GM19099 (cell line): ENCODE measurements at regions not wholly inside any gene's neighbourhood (a gene's known extent, or its start where the extent isn't known, plus 50 kb on each side); places are given as distances from the start of the nearest gene placed in this dataset.

Source experiments
- POLR2A ChIP-seq: IDR thresholded peaks from 3 replicates; pipeline ENCODE4 v1.6.1; 2011; ENCODE audit warnings: low read depth; ENCODE audit not compliant: insufficient read length; ENCODE audit errors: extremely low read depth

DNA sequence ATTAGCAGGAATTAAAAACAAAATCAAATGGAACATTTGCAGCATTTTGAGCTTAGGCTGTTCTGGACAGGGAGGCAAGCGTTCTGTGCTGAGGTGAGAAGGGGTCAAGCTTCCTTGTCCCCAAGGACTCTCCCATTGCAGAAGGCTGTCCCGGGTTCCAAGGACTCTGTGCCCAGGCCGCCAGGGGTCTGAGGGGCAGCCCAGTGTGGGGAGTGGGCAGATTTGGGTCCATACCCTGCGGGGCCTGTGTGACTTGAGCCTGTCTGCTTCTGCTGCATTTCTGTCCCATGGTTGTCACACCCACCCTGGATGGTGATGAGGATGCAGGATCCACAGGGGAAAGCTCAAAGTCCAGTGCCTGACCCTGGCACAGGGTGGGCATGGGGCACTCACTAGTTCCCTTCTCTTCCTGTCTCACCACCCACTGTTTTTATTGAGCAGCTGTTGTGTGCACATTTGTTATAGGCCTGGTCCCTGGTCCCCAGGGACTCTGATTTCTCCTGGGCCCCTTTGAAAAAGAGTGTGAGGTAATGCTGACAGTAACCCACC lies 211.4 kb upstream of the HS6ST1 start:
- TF ChIP-seq POLR2A = no peak

DNA sequence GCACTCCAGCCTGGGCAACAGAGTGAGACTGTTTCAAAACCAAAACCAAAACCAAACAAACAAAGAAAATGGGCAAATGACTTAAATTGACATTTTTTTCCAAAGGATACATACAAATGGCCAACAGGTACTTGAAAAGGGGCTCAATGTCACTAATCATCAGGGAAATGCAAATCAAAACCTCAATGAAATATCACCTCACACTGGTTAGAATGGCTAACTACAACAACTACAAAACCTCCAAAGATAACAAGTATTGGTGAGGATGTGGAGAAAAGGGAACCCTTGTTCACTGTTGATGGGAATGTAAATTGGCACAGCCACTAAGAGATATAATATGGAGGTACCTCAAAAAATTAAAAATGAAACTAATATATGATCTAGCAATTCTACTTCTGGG lies 213.2 kb upstream of the HS6ST1 start:
- no peak for TF ChIP-seq POLR2A

DNA sequence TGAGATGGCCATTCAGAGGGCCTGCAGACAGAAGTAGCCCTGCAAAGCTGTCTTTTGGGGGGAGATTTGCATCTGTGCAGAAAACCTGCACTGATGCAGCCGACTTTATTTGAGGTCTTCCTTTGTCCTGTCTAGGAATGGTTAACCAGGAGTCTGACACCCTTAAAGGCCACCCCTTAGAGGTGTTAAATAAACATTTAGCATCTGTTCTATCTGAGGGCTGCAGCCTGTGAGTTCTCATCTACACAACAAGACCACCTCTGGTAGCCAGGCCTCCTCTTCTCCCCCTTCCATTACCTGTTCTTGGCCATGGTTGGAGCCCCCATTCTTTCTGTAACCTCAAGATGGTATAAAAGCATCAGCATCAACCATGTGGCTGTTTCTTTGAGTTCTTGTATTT lies 214.4 kb upstream of the HS6ST1 start:
- no peak for TF ChIP-seq POLR2A

DNA sequence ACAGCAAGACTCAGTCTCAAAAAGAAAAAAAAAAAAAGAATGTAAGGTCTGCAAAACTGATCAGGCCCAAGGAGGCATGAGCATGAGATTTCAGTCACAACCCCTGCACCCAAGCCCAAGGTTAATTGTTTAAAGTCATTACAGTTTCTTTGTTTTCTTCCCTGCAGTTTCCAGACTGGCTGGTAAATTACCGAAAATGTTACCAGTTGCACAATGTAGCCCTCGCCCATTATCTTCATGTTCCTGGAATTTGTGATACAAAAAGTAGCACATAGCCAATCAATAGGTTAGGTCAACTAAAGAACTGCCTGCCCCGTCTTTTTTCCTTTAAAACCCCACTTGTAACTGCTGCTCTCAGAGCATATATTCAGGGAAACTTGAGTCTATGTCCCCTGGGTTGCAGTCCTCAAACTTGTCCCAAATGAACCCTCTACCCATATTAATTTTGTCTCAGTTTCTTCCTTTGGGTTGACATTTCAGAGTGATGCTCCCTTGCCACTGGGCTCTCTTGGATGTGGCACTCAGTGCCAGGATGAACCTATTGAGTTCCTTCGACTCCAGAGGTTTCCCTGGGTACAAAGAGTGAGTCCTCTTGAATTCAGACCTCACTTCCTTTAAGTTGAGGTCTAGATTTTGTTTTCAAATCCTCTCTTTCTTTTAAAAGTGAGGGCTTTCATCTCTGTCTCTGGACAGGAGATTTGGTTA lies 216.2 kb upstream of the HS6ST1 start:
- no peak for TF ChIP-seq POLR2A

DNA sequence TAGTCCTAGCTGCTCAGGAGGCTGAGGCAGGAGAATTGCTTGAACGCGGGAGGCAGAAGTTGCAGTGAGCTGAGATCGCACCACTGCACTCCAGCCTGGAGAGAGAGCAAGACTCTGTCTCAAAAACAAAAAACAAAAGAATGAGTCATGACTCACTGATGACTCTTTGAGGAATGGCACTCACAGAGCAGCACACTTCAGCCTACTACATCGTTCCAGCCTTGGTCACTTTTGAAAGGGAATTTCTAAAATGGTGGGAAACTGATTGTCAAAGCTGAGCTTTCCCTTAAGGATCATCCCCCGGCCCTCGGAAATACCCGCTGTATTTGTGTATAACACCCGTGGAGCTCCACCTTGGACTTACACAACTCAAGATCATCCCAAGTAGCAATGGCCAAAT lies 217.3 kb upstream of the HS6ST1 start:
- TF ChIP-seq POLR2A = no peak

DNA sequence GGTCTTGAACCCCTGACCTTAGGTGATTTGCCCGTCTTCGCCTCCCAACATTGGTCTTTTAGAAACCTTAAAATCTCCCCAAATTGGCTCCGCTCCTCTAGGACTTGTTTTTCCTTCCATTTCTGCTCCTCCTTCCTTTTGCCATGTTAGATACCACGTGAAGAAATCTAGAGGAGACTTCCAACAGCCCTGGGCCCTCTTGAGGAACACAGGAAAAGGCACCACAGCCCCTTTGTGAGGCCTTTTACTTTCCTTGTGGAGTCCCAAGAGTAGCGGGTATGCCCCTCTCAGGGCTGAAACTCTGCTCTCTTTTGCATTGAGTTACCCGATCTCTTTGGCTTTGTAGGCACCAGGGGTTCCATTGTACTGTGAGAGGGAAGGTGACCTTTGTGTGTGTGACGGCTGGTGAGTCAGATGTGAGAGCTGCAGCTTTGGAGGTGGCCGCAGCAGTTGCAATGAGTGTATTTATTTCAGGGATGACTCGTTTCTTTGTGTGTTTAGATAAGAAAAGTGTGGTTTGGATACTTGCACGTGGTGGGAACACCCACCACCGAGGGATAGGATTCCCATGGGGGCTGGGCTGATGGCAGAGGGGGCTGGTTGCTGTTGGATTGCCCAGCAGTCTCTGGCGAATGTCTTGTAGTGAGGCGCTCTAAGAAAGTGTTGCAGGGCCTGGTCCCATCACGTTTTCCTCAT lies 218.4 kb upstream of the HS6ST1 start:
- TF ChIP-seq POLR2A = no peak

DNA sequence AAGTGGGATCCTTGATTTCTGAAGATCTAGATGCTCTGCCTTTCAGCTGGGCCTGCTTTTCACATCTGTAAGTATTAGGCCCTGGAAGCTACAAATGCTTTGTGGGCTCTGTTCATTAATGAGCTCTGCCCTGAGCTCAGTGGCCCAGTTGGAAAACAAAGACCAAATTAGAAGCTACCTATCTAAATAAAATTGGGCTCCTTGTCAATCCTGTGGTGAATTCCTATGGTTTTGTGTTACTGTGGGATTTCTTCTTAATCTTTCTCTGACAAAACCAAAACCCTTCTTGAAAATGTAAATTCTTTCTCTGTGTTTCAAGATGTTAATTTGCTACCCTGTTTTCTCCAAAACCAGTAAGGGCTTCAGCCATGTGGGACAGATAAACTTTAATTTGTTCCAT lies 219.0 kb upstream of the HS6ST1 start:
- TF ChIP-seq POLR2A = no peak

DNA sequence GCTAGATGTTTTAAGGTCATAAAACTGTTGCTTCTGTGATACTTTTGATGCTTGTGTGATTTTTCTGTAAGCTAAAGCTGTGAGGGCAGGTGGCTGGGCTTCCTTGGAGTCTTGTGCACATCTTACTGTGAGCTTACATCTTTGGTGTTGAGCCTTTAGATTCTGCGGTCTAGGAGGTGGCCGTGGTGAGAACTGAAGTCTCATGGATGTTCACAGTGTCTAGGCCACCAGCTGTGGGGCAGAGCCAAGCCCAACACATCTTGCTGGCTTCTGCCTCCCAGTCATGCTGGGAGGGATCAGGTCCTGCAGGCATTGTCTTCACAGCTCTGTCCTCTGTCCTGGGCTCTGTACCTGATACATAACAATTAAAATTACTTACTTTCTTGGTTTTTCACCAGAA lies 219.7 kb upstream of the HS6ST1 start:
- no peak for TF ChIP-seq POLR2A

DNA sequence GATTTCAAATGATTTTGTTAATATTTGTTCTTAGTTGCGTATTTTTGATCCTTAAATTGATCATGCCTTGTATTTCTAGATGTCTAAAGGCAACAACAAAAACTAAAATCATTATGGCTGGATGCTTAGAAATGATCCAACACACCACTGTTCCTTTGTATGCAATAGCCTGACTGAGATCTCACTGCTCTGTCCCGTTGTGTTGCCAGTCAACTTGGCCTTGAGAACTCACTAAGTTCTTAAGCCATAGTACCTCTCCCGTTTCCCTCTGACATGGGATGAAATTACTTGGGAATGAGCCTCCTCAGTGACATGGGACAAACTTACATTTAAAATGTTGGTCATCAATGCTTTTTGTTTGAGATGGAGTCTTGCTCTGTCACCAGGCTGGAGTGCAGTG lies 222.0 kb upstream of the HS6ST1 start:
- no peak for TF ChIP-seq POLR2A

DNA sequence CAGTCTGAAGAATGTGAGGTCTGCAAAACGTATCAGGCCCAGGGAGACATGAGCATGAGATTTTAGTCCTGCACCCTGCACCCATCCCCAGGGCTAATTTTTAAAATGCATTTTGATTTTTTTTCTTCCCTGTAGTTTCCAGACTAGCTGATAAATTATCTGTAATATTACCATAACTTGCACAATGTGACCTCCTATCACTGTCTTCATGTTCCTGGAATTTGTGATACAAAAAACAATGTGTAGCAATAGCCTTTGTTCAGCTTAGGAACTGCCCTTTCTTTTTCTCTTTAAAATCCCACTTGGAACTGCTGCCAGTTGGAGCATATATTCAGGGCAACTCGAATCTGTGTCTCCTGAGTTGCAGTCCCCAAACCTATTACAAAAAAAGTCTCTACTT lies 222.8 kb upstream of the HS6ST1 start:
- no peak for TF ChIP-seq POLR2A

DNA sequence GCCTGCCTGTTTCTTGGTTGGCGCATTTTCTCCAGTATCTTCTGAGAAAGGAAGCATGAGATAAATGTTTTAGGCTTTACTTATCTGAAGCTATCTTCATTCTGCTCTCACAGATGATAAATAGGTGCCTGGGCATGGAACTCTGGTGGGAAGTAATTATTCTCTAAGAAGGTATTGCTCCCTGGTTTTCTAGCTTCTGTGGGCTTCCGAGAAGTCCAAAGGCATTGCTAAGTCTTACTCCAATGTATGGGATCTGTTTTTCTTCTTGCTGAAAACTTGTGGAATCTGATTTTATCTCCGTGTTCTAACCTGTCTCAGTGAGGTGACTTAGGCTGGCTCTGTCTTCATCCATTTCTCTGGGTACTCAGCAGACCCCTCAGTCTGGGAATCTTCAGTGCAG lies 224.4 kb upstream of the HS6ST1 start:
- no peak for TF ChIP-seq POLR2A

DNA sequence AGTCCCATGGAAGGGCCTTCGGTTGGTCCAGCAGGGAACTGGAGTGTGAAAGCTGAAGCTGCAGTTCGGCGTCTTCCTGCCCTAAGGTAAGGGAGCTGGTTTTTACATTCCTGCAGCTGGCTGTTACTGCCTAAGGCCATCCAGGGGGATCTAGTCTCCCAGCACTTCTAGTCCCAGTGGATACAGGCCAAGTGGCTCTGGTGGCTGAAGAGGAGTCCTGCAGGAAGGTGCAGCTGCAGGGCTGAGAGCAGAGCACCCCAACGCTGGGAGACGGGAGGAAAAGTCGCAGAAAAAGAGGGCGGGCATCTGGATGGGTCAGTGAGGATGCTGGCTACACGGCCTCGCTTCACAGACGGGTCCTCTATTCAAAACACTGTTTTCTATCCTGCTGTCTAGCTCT lies 225.0 kb upstream of the HS6ST1 start:
- no peak for TF ChIP-seq POLR2A

DNA sequence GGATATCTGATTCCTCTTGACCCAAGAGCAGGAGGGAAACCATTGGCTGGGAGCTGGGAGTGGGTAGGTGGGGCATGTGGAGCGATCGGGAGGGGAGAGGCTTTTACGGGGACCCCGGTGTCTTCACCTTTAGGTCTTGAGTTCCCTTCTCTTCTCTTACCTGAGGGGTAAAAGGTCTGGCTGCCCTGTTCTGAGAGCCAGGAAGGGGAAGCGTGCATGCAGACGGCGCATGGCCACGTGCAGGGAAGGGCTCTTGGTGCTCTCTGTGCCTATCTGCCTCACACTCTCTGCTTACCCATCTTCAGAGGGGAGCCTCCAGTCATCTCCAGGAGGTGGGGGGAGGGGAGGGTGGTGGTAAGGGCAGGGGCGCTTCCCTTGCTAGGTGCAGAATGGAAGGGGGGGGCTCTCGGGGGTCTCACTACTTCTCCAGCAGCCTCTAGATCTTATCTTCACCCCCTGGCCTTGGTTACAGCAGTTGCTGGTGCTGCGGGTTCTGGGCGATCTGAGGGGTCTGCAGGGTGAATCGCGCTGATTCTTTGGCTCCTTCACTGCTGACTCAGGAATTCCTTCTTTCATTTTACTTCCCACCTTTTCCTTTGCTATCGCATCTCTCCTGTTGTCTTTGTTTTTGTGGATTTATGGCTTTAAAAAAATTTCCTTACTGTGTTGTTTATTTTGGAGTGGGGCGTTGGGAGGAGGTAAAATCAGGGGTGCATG lies 225.8 kb upstream of the HS6ST1 start:
- no peak for TF ChIP-seq POLR2A

DNA sequence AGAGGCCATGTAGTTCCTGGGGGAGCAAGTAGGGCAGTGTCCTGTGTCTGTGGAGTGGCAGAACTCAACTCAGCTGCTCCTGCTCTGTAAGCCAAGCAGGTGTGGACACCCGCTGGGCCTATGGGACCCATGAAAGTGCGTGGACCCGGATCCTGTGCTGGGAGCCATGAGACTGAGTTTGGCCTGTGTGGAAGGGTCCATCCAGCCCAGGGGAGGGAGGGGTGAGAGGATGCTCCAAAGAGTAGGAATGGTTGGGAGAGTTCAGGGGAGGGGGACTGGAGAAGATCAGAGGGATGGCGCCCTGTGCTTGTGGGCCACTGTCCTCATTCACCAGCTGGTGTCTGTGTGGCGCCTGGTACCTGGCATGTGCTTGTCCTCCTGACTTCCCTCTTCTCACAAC lies 226.4 kb upstream of the HS6ST1 start:
- TF ChIP-seq POLR2A = no peak

DNA sequence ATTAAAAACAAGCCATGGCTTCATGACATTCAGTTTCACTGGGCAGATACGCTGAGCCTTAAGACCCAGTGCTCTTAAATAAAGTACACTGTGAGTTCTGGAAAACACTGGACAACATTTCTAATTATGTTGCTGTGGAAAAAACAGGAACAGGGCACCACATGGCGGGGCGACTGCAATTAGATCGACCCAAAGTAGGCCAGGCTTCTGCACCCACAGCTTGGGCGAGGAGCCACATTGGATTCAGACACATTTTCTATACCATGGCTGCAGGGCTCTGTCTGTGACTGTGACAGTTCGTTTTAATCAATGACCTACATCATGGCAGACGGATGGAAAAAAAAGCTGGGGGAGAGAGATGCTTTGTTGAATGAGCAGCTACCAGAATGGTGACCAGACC lies 227.2 kb upstream of the HS6ST1 start:
- no peak for TF ChIP-seq POLR2A

DNA sequence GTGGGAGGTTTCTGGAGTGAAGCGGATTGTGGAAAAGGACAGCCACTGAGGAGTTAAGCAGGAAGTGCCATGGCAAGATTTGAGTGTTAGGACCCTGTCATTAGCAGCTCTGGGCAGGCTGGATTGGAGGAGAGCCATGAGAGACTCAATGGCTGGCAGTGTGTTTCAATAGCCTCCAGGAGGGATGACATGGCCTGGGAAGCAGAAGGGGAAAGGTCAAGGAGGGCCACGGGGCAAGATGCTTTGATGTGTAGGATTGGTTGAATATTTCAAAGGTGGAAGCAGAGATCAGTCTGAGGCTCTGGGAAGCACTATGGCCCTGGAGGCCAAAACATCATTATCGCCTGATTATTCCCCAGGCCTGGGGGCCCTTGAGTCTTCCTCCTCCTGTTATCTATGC lies 229.0 kb upstream of the HS6ST1 start:
- no peak for TF ChIP-seq POLR2A

DNA sequence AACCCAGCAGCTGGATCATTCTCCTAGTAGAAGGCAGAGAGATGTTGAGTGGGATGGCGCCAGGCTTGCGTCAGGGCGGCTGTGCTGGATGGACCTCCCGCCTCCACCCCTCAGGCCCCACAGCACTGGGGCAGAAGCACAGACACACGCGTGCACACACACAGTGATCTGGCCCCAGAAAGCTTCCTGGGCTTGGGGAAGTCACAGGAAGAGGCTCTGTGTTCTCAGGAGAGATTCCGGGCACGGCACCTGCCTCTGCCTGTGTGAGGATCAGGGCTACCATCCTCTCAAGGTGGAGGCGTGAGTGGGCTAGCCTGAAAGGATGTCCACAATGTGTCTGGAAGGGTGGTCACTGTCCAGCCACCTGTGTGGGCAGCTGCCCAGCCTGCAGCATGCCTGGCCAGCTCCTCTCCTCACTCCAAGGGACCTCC lies 229.8 kb upstream of the HS6ST1 start:
- TF ChIP-seq POLR2A = no peak

DNA sequence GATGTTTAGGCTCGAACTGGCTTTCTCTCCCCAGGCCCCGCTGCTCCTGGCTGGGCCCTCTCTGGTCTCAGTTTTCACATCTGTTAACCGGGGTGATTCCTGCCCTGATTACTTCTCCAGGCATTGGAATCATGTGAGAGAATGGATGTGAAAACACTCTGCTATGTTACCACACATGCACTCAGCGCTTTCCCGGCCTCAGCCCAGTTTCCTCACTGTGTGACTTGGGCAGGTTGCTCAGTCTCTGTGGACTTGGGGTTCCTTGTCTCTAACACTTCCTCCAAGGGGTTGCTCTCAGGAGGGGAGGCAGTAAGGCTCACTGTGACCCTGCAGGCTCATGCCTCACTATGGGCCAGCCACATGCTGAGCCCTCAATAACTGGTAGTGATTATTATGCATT lies 230.4 kb upstream of the HS6ST1 start:
- no peak for TF ChIP-seq POLR2A
